ENCODE measurements at regions not wholly inside any gene's neighbourhood (a gene's known extent, or its start where the extent isn't known, plus 50 kb on each side); places are given as distances from the start of the nearest gene placed in this dataset.

- intact Hi-C loops (cut with micrococcal nuclease): no loop called here
Observed at GRCh38 chr14:51507906-51508511, 143.7 kb upstream of the FRMD6 start.

GRCh38 chr14:51511265-51511664, 140.4 kb upstream of the FRMD6 start:
- intact Hi-C loops (cut with micrococcal nuclease): no loop called here

- intact Hi-C loops (cut with micrococcal nuclease): no loop called here
Observed at GRCh38 chr14:51512316-51512715, 139.4 kb upstream of the FRMD6 start.

GRCh38 chr14:51513281-51513680, 138.4 kb upstream of the FRMD6 start:
- intact Hi-C loops (cut with micrococcal nuclease): no loop called here

- intact Hi-C loops (cut with micrococcal nuclease): no loop called here
Observed at GRCh38 chr14:51513933-51514332, 137.8 kb upstream of the FRMD6 start.

- intact Hi-C loops (cut with micrococcal nuclease): no loop called here
Observed at GRCh38 chr14:51515611-51516010, 136.1 kb upstream of the FRMD6 start.

GRCh38 chr14:51516706-51517395, 134.9 kb upstream of the FRMD6 start:
- intact Hi-C loops (cut with micrococcal nuclease): no loop called here

GRCh38 chr14:51518280-51518679, 133.4 kb upstream of the FRMD6 start:
- intact Hi-C loops (cut with micrococcal nuclease): no loop called here

GRCh38 chr14:51518711-51519110, 133.0 kb upstream of the FRMD6 start:
- intact Hi-C loops (cut with micrococcal nuclease): no loop called here

- intact Hi-C loops (cut with micrococcal nuclease): no loop called here
Observed at GRCh38 chr14:51520087-51520486, 131.6 kb upstream of the FRMD6 start.

- intact Hi-C loops (cut with micrococcal nuclease): no loop called here
Observed at GRCh38 chr14:51521764-51522163, 129.9 kb upstream of the FRMD6 start.

GRCh38 chr14:51523243-51523642, 128.5 kb upstream of the FRMD6 start:
- intact Hi-C loops (cut with micrococcal nuclease): no loop called here

- intact Hi-C loops (cut with micrococcal nuclease): no loop called here
Observed at GRCh38 chr14:51525739-51526138, 126.0 kb upstream of the FRMD6 start.

- intact Hi-C loops (cut with micrococcal nuclease): no loop called here
Observed at GRCh38 chr14:51527073-51527472, 124.6 kb upstream of the FRMD6 start.

- intact Hi-C loops (cut with micrococcal nuclease): no loop called here
Observed at GRCh38 chr14:51529736-51530135, 122.0 kb upstream of the FRMD6 start.

- intact Hi-C loops (cut with micrococcal nuclease): no loop called here
Observed at GRCh38 chr14:51533160-51533559, 118.5 kb upstream of the FRMD6 start.

GRCh38 chr14:51533872-51534553, 117.7 kb upstream of the FRMD6 start:
- intact Hi-C loops (cut with micrococcal nuclease): no loop called here

GRCh38 chr14:51534610-51535011, 117.1 kb upstream of the FRMD6 start:
- intact Hi-C loops (cut with micrococcal nuclease): no loop called here

GRCh38 chr14:51535443-51536044, 116.2 kb upstream of the FRMD6 start:
- intact Hi-C loops (cut with micrococcal nuclease): no loop called here

GRCh38 chr14:51538973-51539372, 112.7 kb upstream of the FRMD6 start:
- intact Hi-C loops (cut with micrococcal nuclease): no loop called here

- intact Hi-C loops (cut with micrococcal nuclease): no loop called here
Observed at GRCh38 chr14:51539571-51540037, 112.1 kb upstream of the FRMD6 start.

- intact Hi-C loops (cut with micrococcal nuclease): no loop called here
Observed at GRCh38 chr14:51540364-51540763, 111.3 kb upstream of the FRMD6 start.
